ENCODE measurements at regions not wholly inside any gene's neighbourhood (a gene's known extent, or its start where the extent isn't known, plus 50 kb on each side); places are given as distances from the start of the nearest gene placed in this dataset.

DNA sequence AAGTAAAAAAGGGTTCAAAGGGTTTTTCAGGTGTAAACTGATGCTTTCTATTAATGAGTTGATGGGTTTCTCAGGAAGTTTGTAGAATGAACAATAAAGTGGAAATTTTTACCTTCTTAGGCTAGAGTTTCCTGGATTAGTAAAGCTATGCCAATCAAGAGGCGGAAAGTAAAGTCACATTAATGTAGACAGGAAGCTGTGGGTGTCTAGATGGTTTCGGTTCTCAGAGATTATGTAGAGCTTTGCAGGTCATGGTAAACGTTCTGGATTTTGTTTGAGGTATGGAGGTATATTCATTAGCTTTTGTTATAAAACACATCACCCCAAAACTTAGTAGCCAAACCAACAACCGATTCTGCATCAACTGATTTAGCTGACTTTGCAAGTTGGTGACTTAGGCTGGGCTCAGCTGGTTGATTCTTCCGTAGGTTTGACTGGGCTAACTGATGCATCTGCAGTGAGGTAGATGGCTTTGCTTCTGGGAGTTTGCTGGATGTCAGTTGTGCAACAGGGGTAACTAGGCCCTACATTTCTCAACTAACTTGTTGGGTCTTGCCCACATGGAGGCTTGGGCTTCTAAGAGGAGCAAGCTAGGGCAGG, 273.8 kb downstream of the MSX2 start:
- Histone ChIP-seq H3K27me3 (ENCODE audit: control insufficient read depth, low read length) (no peaks in the 10 kb centered on the region), H3K27ac (ENCODE audit: low read depth, low read length) (no peak overlapping the region)

DNA sequence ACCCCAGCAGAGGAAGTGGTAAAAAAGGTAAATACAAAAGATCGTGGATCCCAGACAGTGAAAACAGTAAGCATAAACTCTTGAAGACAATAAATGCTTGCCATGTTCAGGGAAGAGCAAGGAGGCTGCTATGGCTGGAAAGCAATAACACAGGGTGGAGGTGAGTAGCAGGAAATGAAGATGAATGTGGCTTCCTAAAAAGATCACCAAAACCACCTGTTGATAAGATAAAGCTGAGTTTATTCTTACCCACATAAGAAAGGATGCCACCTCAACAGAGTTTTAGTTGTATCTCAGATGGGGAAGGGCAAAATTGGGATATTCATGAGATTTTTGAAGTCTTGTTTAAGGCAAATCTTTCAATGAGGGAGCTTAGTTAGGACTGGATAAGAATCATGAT, 273.3 kb downstream of the MSX2 start:
- H3K4me3 ChIP-seq (ENCODE audit: low read length), result no peak overlapping the region

More for the DNA sequence above, 273.8 kb downstream of the MSX2 start:
- Histone ChIP-seq H3K9me3 (ENCODE audit: control insufficient read depth, insufficient read depth, low read length) (no peaks in the 10 kb centered on the region), H3K79me2 (ENCODE audit: control insufficient read depth, low read length) (no peaks in the 10 kb centered on the region), H3K4me1 (ENCODE audit: control insufficient read depth, low read length) (no peaks in the 10 kb centered on the region), H4K20me1 (ENCODE audit: control insufficient read depth, insufficient read depth, low read depth, low read length) (no peaks in the 10 kb centered on the region), H3K4me2 (ENCODE audit: low read length) (no peak overlapping the region), H3K9me2 (replicated peaks; ENCODE audit: control insufficient read depth, low read length) (no peaks in the 10 kb centered on the region), H3K4me3 (ENCODE audit: low read length) (no peak overlapping the region), H3K36me3 (ENCODE audit: control insufficient read depth, low read length) (no peaks in the 10 kb centered on the region), H3F3A (ENCODE audit: control insufficient read depth, insufficient read depth) (no peaks in the 10 kb centered on the region)
- TF ChIP-seq, protein P1, sequence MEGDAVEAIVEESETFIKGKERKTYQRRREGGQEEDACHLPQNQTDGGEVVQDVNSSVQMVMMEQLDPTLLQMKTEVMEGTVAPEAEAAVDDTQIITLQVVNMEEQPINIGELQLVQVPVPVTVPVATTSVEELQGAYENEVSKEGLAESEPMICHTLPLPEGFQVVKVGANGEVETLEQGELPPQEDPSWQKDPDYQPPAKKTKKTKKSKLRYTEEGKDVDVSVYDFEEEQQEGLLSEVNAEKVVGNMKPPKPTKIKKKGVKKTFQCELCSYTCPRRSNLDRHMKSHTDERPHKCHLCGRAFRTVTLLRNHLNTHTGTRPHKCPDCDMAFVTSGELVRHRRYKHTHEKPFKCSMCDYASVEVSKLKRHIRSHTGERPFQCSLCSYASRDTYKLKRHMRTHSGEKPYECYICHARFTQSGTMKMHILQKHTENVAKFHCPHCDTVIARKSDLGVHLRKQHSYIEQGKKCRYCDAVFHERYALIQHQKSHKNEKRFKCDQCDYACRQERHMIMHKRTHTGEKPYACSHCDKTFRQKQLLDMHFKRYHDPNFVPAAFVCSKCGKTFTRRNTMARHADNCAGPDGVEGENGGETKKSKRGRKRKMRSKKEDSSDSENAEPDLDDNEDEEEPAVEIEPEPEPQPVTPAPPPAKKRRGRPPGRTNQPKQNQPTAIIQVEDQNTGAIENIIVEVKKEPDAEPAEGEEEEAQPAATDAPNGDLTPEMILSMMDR (IDR thresholded peaks at IDR 0.05; ENCODE audit: low read depth, low read length, poor library complexity, severe bottlenecking), result no peak
- TF ChIP-seq EZH2phosphoT487 (IDR thresholded peaks at IDR 0.05; ENCODE audit: borderline replicate concordance, low read length), result no peak

DNA sequence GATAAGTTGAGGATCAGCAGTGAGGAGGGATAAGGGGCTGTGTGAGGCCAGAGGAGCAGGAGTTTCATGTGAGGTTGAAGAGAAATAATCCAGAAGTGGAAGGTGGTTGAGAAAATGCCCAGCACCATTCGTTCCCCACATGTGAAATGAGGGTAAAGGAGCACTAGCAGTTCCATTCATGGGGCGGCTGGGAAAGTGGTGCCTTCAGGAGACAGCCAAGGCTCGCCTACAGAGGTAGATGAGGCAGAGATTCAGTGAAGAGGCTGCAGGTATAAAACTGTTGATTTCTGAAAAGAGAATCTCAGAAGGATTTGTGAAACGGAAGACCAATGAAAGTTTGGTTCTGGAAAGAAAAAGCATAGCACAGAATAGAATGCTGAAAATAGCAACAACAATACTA, 272.6 kb downstream of the MSX2 start:
- H3K4me3 ChIP-seq (ENCODE audit: low read length), result no peak overlapping the region
- no peak overlapping the region for H3K4me2 ChIP-seq (ENCODE audit: low read length)
- no peaks in the 10 kb centered on the region for H3K27me3 ChIP-seq (ENCODE audit: control insufficient read depth, low read length)
- H3K4me1 ChIP-seq (ENCODE audit: control insufficient read depth, low read length), result no peaks in the 10 kb centered on the region
- no peaks in the 10 kb centered on the region for H3F3A ChIP-seq (ENCODE audit: control insufficient read depth, insufficient read depth)
- H3K36me3 ChIP-seq (ENCODE audit: control insufficient read depth, low read length), result no peaks in the 10 kb centered on the region
- H3K9me2 ChIP-seq (replicated peaks; ENCODE audit: control insufficient read depth, low read length), result no peaks in the 10 kb centered on the region
- no peaks in the 10 kb centered on the region for H3K9me3 ChIP-seq (ENCODE audit: control insufficient read depth, insufficient read depth, low read length)
- no peak overlapping the region for H3K27ac ChIP-seq (ENCODE audit: low read depth, low read length)
- no peaks in the 10 kb centered on the region for H3K79me2 ChIP-seq (ENCODE audit: control insufficient read depth, low read length)
- no peaks in the 10 kb centered on the region for H4K20me1 ChIP-seq (ENCODE audit: control insufficient read depth, insufficient read depth, low read depth, low read length)
- TF ChIP-seq, protein P1 (IDR thresholded peaks at IDR 0.05; ENCODE audit: low read depth, low read length, poor library complexity, severe bottlenecking), result no peak
- TF ChIP-seq EZH2phosphoT487 (IDR thresholded peaks at IDR 0.05; ENCODE audit: borderline replicate concordance, low read length), result no peak

More for the DNA sequence above, 273.3 kb downstream of the MSX2 start:
- Histone ChIP-seq H3K9me3 (ENCODE audit: control insufficient read depth, insufficient read depth, low read length) (no peaks in the 10 kb centered on the region), H3F3A (ENCODE audit: control insufficient read depth, insufficient read depth) (no peaks in the 10 kb centered on the region), H3K79me2 (ENCODE audit: control insufficient read depth, low read length) (no peaks in the 10 kb centered on the region), H3K4me2 (ENCODE audit: low read length) (no peak overlapping the region), H3K36me3 (ENCODE audit: control insufficient read depth, low read length) (no peaks in the 10 kb centered on the region), H4K20me1 (ENCODE audit: control insufficient read depth, insufficient read depth, low read depth, low read length) (no peaks in the 10 kb centered on the region), H3K27ac (ENCODE audit: low read depth, low read length) (no peak overlapping the region), H3K9me2 (replicated peaks; ENCODE audit: control insufficient read depth, low read length) (no peaks in the 10 kb centered on the region), H3K4me1 (ENCODE audit: control insufficient read depth, low read length) (no peaks in the 10 kb centered on the region), H3K27me3 (ENCODE audit: control insufficient read depth, low read length) (no peaks in the 10 kb centered on the region)
- TF ChIP-seq, protein P1 (IDR thresholded peaks at IDR 0.05; ENCODE audit: low read depth, low read length, poor library complexity, severe bottlenecking), result no peak
- no peak for TF ChIP-seq EZH2phosphoT487 (IDR thresholded peaks at IDR 0.05; ENCODE audit: borderline replicate concordance, low read length)

Measured in DOHH2 (cell line).